H9 (cell line): ENCODE measurements at regions not wholly inside any gene's neighbourhood (a gene's known extent, or its start where the extent isn't known, plus 50 kb on each side); places are given as distances from the start of the nearest gene placed in this dataset.

Source experiments
- DNase-seq: peaks from one replicate; pipeline ENCODE4 v3.0.0-alpha.2; 2017
- H2AFZ ChIP-seq: one replicate; pipeline ENCODE4 v1.6.1; 2013; ENCODE audit warnings: mild to moderate bottlenecking, low read length, control low read depth, moderate library complexity
- H2AK5ac ChIP-seq: 2 replicates; pipeline ENCODE4 v1.6.1; 2013; ENCODE audit warnings: low read length, control low read depth, mixed read lengths; ENCODE audit not compliant: insufficient read length
- H2BK120ac ChIP-seq: one replicate; pipeline ENCODE4 v1.6.1; 2013; ENCODE audit warnings: low read depth, mild to moderate bottlenecking, low read length, control low read depth, inconsistent platforms; ENCODE audit not compliant: poor library complexity, severe bottlenecking
- H2BK12ac ChIP-seq: 2 replicates; pipeline ENCODE4 v1.6.1; 2013; ENCODE audit warnings: low read length, control low read depth, mixed read lengths, low read depth; ENCODE audit not compliant: insufficient read length
- H2BK15ac ChIP-seq: 2 replicates; pipeline ENCODE4 v1.6.1; 2013; ENCODE audit warnings: low read depth, low read length, control low read depth
- H2BK20ac ChIP-seq: one replicate; pipeline ENCODE4 v1.6.1; 2013; ENCODE audit warnings: low read depth, mild to moderate bottlenecking, low read length, control low read depth, inconsistent platforms; ENCODE audit not compliant: poor library complexity, severe bottlenecking
- H2BK5ac ChIP-seq: 2 replicates; pipeline ENCODE4 v1.6.1; 2013; ENCODE audit warnings: low read length, control low read depth, mixed read lengths; ENCODE audit not compliant: insufficient read length
- H3K14ac ChIP-seq: 2 replicates; pipeline ENCODE4 v1.6.1; 2013; ENCODE audit warnings: low read length, control low read depth; ENCODE audit not compliant: insufficient read depth
- H3K18ac ChIP-seq: 2 replicates; pipeline ENCODE4 v1.6.1; 2013; ENCODE audit warnings: low read depth, mild to moderate bottlenecking, mixed read lengths, low read length, control low read depth; ENCODE audit not compliant: insufficient read length
- H3K23ac ChIP-seq: 2 replicates; pipeline ENCODE4 v1.6.1; 2013; ENCODE audit warnings: low read length, control low read depth, mixed read lengths, low read depth; ENCODE audit not compliant: insufficient read length
- H3K23me2 ChIP-seq: 2 replicates; pipeline ENCODE4 v1.6.1; 2013; ENCODE audit warnings: low read depth, mild to moderate bottlenecking, mixed read lengths, low read length, control low read depth; ENCODE audit not compliant: insufficient read length, poor library complexity, severe bottlenecking
- H3K27ac ChIP-seq: 2 replicates; pipeline ENCODE4 v1.5.1; 2013; ENCODE audit warnings: low read length, control low read depth, mixed read lengths, low read depth; ENCODE audit not compliant: insufficient read length
- H3K27me3 ChIP-seq: 2 replicates; pipeline ENCODE4 v1.6.1; 2013; ENCODE audit warnings: low read length, control low read depth, inconsistent platforms; ENCODE audit not compliant: insufficient read depth
- H3K4ac ChIP-seq: 2 replicates; pipeline ENCODE4 v1.6.1; 2013; ENCODE audit warnings: low read depth, mild to moderate bottlenecking, control low read depth, inconsistent platforms, low read length, moderate library complexity
- H3K4me1 ChIP-seq: 2 replicates; pipeline ENCODE4 v1.6.1; 2013; ENCODE audit warnings: low read length, control low read depth, inconsistent platforms; ENCODE audit not compliant: insufficient read depth
- H3K4me2 ChIP-seq: 2 replicates; pipeline ENCODE4 v1.6.1; 2013; ENCODE audit warnings: low read length, control low read depth, mixed read lengths; ENCODE audit not compliant: insufficient read length, insufficient read depth
- H3K56ac ChIP-seq: 2 replicates; pipeline ENCODE4 v1.6.1; 2013; ENCODE audit warnings: low read depth, mild to moderate bottlenecking, mixed read lengths, low read length, control low read depth; ENCODE audit not compliant: insufficient read length
- H3K79me1 ChIP-seq: 2 replicates; pipeline ENCODE4 v1.6.1; 2013; ENCODE audit warnings: low read depth, mild to moderate bottlenecking, moderate library complexity, low read length, control low read depth, inconsistent platforms; ENCODE audit not compliant: insufficient read depth, poor library complexity, severe bottlenecking
- H3K79me2 ChIP-seq: 2 replicates; pipeline ENCODE4 v1.6.1; 2013; ENCODE audit warnings: low read length, control low read depth, inconsistent platforms; ENCODE audit not compliant: insufficient read depth
- H3K9ac ChIP-seq: 2 replicates; pipeline ENCODE4 v1.6.1; 2013; ENCODE audit warnings: low read length, control low read depth, mixed read lengths; ENCODE audit not compliant: insufficient read length; ENCODE audit errors: extremely low read depth
- H3K9me3 ChIP-seq: one replicate; pipeline ENCODE4 v1.6.1; 2013; ENCODE audit warnings: low read depth, low read length, inconsistent platforms; ENCODE audit not compliant: control insufficient read depth
- H3T11ph ChIP-seq: one replicate; pipeline ENCODE4 v1.6.1; 2013; ENCODE audit warnings: mild to moderate bottlenecking, low read length, control low read depth, inconsistent platforms
- H4K20me1 ChIP-seq: one replicate; pipeline ENCODE4 v1.6.1; 2013; ENCODE audit not compliant: control insufficient read depth, insufficient read length, insufficient read depth
- H4K5ac ChIP-seq: 2 replicates; pipeline ENCODE4 v1.6.1; 2013; ENCODE audit warnings: low read depth, mild to moderate bottlenecking, mixed read lengths, low read length, control low read depth; ENCODE audit not compliant: insufficient read length
- H4K8ac ChIP-seq: replicated peaks from 2 replicates; pipeline ENCODE4 v1.6.1; 2013; ENCODE audit warnings: low read length, control low read depth, mixed read lengths, low read depth; ENCODE audit not compliant: insufficient read length
- H4K91ac ChIP-seq: 2 replicates; pipeline ENCODE4 v1.6.1; 2013; ENCODE audit warnings: low read depth, mild to moderate bottlenecking, moderate library complexity, mixed read lengths, low read length, control low read depth; ENCODE audit not compliant: insufficient read length
- H3K27ac Mint-ChIP-seq, 3 experiments: 2 replicates in 2 of 3; 3 replicates in 1 of 3; pipeline ENCODE4 v1.8.0; 2020 to 2021; ENCODE audit warnings: mixed read lengths in 3 of 3, mild to moderate bottlenecking in 1 of 3, moderate library complexity in 1 of 3
- H3K27me3 Mint-ChIP-seq: 2 replicates; pipeline ENCODE4 v1.8.0; 2021; ENCODE audit warnings: low read depth, mild to moderate bottlenecking, moderate library complexity, mixed read lengths
- H3K36me3 Mint-ChIP-seq, 3 experiments: 2 replicates in 2 of 3; 3 replicates in 1 of 3; pipeline ENCODE4 v1.8.0; 2020 to 2021; ENCODE audit warnings: low read depth in 3 of 3, mixed read lengths in 3 of 3; ENCODE audit not compliant: insufficient read depth in 1 of 3
- H3K4me1 Mint-ChIP-seq, 2 experiments: 2 replicates each; pipeline ENCODE4 v1.8.0; 2020; ENCODE audit warnings: mixed read lengths in 2 of 2
- H3K4me3 Mint-ChIP-seq, 2 experiments: 2 replicates in 1 of 2; 3 replicates in 1 of 2; pipeline ENCODE4 v1.8.0; 2020 to 2021; ENCODE audit warnings: mild to moderate bottlenecking in 2 of 2, mixed read lengths in 2 of 2, moderate library complexity in 1 of 2
- H3K9me3 Mint-ChIP-seq, 2 experiments: 2 replicates in 1 of 2; 3 replicates in 1 of 2; pipeline ENCODE4 v1.8.0; 2020; ENCODE audit warnings: mild to moderate bottlenecking in 2 of 2, mixed read lengths in 2 of 2, moderate library complexity in 1 of 2
- CTCF ChIP-seq: fragments of 200-600 bp; sonication (generic); conservative IDR thresholded peaks from 3 replicates; pipeline ENCODE4 v1.8.0; 2021; ENCODE audit warnings: antibody characterized with exemption, mild to moderate bottlenecking
- WGBS: extraction: QIAGEN DNeasy Blood & Tissue Kit; methylation state at CpG from one replicate; pipeline ENCODE4 v1.1.7; 2013; ENCODE audit warnings: missing lambda C conversion rate, low lambda C conversion rate, mixed read lengths; ENCODE audit not compliant: insufficient read length; ENCODE audit errors: extremely low coverage; 5-methylcytosine and 5-hydroxymethylcytosine counted together

- Histone ChIP-seq H4K91ac (no peak overlapping the region), H2BK20ac (no peak overlapping the region), H3K23me2 (no peaks in the 10 kb centered on the region), H2BK5ac (no peak overlapping the region), H3K18ac (no peak overlapping the region), H3T11ph (no peak overlapping the region), H3K56ac (no peak overlapping the region), H2BK120ac (no peak overlapping the region), H3K14ac (no peak overlapping the region; the same call in 1 of the 2 replicates), H2BK15ac (no peak overlapping the region), H3K23ac (no peak overlapping the region), H3K27ac (no peak overlapping the region), H4K20me1 (no peaks in the 10 kb centered on the region), H2AFZ (no peak overlapping the region), H3K9ac (no peak overlapping the region), H2BK12ac (no peak overlapping the region), H3K4me1 (no peaks in the 10 kb centered on the region), H2AK5ac (no peak overlapping the region), H4K8ac (no peak overlapping the region), H3K9me3 (no peaks in the 10 kb centered on the region), H3K27me3 (no peaks in the 10 kb centered on the region), H4K5ac (no peak overlapping the region), H3K4ac (no peak overlapping the region), H3K79me2 (no peaks in the 10 kb centered on the region), H3K4me2 (no peak overlapping the region), H3K79me1 (no peaks in the 10 kb centered on the region)
- DNase-seq: peak; percentile 23
- peaks cover 8% of the 10 kb centered on the region for H3K27me3 Mint-ChIP-seq
- TF ChIP-seq CTCF: no peak
- no CpG with 5 or more reads among the region's 14 CpGs for WGBS
- H3K4me3 Mint-ChIP-seq: no peak overlapping the region
- no peak overlapping the region for H3K27ac Mint-ChIP-seq
- no peaks in the 10 kb centered on the region for H3K36me3 Mint-ChIP-seq
- peaks cover 0 to 10% of the 10 kb centered on the region in 2 experiments; a peak in 3 of 4 replicates for H3K4me1 Mint-ChIP-seq
- H3K9me3 Mint-ChIP-seq: no peaks in the 10 kb centered on the region; a peak in 1 of 5 replicates
Observed at GRCh38 chr2:240248721-240249422, 108.4 kb upstream of the OTOS start.
